ENCODE measurements at regions not wholly inside any gene's neighbourhood (a gene's known extent, or its start where the extent isn't known, plus 50 kb on each side); places are given as distances from the start of the nearest gene placed in this dataset.

DNA sequence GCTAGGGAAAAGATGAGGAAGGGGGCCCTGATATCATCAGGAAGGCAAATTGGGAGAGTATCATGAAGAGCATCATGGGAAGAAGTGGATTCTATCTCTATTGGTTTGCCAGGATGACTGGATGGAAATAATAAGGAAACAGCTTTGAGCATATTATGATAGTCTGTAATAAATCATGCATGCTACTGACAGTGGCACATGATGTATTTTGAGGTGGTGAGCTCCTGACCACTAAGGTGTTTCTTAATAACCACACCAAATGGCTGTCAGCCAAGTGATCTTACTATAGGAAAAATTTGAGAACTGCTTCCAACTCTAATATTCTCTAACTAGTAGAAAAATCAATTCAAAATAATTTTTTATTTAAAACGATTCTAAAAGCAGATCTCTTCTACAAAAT, 548.4 kb upstream of the JAG1 start:
- H3K36me3 Mint-ChIP-seq (ENCODE audit: low read depth), result no peaks in the 10 kb centered on the region
- H3K4me3 Mint-ChIP-seq (ENCODE audit: unreplicated experiment), result no peak overlapping the region
- no peak for DNase-seq (ENCODE audit: low spot score)
- H3K4me1 Mint-ChIP-seq (ENCODE audit: low read depth), result peaks cover 43% of the 10 kb centered on the region
- H3K27me3 Mint-ChIP-seq (ENCODE audit: low read depth), result no peaks in the 10 kb centered on the region
- TF ChIP-seq, protein P1, sequence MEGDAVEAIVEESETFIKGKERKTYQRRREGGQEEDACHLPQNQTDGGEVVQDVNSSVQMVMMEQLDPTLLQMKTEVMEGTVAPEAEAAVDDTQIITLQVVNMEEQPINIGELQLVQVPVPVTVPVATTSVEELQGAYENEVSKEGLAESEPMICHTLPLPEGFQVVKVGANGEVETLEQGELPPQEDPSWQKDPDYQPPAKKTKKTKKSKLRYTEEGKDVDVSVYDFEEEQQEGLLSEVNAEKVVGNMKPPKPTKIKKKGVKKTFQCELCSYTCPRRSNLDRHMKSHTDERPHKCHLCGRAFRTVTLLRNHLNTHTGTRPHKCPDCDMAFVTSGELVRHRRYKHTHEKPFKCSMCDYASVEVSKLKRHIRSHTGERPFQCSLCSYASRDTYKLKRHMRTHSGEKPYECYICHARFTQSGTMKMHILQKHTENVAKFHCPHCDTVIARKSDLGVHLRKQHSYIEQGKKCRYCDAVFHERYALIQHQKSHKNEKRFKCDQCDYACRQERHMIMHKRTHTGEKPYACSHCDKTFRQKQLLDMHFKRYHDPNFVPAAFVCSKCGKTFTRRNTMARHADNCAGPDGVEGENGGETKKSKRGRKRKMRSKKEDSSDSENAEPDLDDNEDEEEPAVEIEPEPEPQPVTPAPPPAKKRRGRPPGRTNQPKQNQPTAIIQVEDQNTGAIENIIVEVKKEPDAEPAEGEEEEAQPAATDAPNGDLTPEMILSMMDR (IDR thresholded peaks at IDR 0.05), result no peak
- H3K9me3 Mint-ChIP-seq (ENCODE audit: low read depth), result no peaks in the 10 kb centered on the region
- H3K27ac Mint-ChIP-seq (ENCODE audit: unreplicated experiment), result no peak overlapping the region

DNA sequence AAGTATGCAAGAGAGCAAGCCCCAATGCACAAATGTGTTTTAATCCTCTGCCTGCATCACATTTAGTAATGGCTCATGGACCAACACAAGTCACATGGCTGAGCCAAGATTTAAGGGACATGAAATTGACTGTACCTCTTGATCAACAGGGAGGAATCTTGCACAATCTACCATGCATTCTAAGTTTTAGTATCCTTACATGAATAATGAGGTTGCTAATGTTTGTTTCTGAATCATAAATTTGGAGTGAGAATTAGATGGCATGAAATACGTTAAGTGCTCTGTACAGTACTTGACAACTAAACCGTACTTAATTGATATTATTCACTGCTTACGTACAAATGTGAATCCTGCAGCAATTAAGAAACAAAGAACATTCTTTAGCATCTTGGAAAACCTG, 553.8 kb upstream of the JAG1 start:
- no peaks in the 10 kb centered on the region for H3K9me3 Mint-ChIP-seq (ENCODE audit: low read depth)
- no peak overlapping the region for H3K4me3 Mint-ChIP-seq (ENCODE audit: unreplicated experiment)
- H3K4me1 Mint-ChIP-seq (ENCODE audit: low read depth), result peaks cover 36% of the 10 kb centered on the region
- TF ChIP-seq, protein P1 (IDR thresholded peaks at IDR 0.05), result no peak
- no peak overlapping the region for H3K27ac Mint-ChIP-seq (ENCODE audit: unreplicated experiment)
- H3K36me3 Mint-ChIP-seq (ENCODE audit: low read depth), result no peaks in the 10 kb centered on the region
- H3K27me3 Mint-ChIP-seq (ENCODE audit: low read depth), result no peaks in the 10 kb centered on the region
- DNase-seq (ENCODE audit: low spot score), result no peak

DNA sequence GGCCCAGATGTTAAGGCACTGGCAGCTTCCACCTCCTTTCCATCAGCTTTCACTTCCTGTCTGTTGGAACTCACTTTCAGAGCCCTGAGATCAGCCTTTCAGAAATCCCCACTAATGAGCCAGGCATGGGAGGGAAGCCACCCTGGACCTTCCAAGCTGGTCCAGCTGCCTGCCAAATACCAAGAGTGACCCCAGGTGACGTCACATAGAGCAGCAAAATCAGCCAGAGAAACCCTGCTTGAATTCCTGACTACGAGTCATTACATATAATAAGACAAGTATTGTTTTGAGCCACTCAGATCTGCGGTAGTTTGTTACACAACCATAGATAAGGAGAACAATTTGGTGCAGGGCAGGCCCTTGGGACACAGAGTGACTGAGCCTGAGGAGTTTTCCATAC, 556.0 kb upstream of the JAG1 start:
- Mint-ChIP-seq H3K4me3 (ENCODE audit: unreplicated experiment) (no peak overlapping the region), H3K36me3 (ENCODE audit: low read depth) (no peaks in the 10 kb centered on the region), H3K9me3 (ENCODE audit: low read depth) (no peaks in the 10 kb centered on the region), H3K27ac (ENCODE audit: unreplicated experiment) (peak overlapping the region; percentile 88), H3K27me3 (ENCODE audit: low read depth) (no peaks in the 10 kb centered on the region), H3K4me1 (ENCODE audit: low read depth) (peaks cover 53% of the 10 kb centered on the region)
- no peak for DNase-seq (ENCODE audit: low spot score)
- TF ChIP-seq, protein P1 (IDR thresholded peaks at IDR 0.05), result no peak

DNA sequence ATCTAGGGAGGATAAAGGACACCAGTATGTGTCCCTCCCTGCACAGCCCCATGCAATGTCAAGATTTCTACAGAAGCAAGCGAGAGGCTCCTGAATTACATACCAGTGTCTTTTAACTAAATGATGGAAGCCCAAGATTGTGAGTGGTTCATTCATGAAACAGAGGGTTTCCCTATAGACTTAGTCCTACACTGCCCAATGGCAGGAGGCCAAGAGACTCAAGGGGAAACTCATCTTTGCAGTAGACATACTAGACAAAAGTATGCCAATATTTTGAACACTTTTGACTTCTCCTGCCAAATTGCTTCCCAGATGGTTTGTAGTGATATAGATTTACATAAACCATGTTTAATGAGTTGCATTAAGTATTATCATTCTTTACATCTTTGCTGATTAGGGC, 557.2 kb upstream of the JAG1 start:
- no peak overlapping the region for H3K4me3 Mint-ChIP-seq (ENCODE audit: unreplicated experiment)
- no peak for DNase-seq (ENCODE audit: low spot score)
- no peaks in the 10 kb centered on the region for H3K9me3 Mint-ChIP-seq (ENCODE audit: low read depth)
- H3K27ac Mint-ChIP-seq (ENCODE audit: unreplicated experiment), result no peak overlapping the region
- H3K4me1 Mint-ChIP-seq (ENCODE audit: low read depth), result peaks cover 65% of the 10 kb centered on the region
- H3K36me3 Mint-ChIP-seq (ENCODE audit: low read depth), result no peaks in the 10 kb centered on the region
- no peaks in the 10 kb centered on the region for H3K27me3 Mint-ChIP-seq (ENCODE audit: low read depth)
- TF ChIP-seq, protein P1 (IDR thresholded peaks at IDR 0.05), result no peak

DNA sequence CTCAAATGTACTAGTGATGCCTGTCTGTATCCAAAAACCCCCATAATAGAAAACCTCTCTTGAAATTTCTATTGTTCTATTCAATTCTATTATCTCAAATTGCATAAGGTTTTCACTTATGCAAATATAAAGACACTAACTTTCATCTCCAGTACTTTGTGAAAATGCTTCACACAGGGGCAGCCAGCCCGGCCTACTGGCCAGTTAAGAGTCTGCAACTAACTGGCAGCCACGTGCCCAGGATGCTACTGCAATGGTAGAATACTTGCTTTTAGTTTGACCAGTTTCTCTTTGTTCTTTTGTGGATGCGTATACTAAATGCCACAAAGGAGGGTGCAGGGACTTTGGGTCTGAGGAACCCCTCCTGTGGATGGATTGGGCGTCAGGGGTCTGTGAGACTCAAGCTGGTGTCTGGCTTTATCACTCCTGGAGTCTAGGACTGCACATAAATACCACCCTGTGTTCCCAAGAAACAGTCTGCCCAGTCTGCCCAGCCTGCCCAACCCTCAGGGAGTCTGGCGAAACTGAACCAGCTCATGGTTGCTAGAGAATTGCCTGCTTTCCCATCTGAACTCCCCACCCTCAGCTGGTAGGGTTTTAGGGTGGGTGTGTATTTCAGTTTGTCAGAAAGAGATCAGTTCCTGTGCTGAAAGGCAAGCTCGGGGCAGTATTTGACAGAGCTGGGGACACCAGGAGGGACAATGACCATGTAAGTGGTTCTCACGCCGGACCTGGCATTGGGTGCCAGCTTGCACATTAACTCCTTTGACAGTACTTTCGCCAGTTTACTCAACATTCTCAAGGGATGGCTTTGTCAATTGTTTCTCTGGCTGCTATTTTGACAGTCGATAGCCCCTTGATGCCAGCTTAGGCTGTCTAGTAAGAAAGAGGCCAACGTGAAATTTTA, 558.2 kb upstream of the JAG1 start:
- no peak overlapping the region for H3K27ac Mint-ChIP-seq (ENCODE audit: unreplicated experiment)
- no peak overlapping the region for H3K4me3 Mint-ChIP-seq (ENCODE audit: unreplicated experiment)
- H3K9me3 Mint-ChIP-seq (ENCODE audit: low read depth), result no peaks in the 10 kb centered on the region
- TF ChIP-seq, protein P1 (IDR thresholded peaks at IDR 0.05), result peak; percentile 54
- no peak for DNase-seq (ENCODE audit: low spot score)
- H3K36me3 Mint-ChIP-seq (ENCODE audit: low read depth), result no peaks in the 10 kb centered on the region
- peaks cover 62% of the 10 kb centered on the region for H3K4me1 Mint-ChIP-seq (ENCODE audit: low read depth)
- no peaks in the 10 kb centered on the region for H3K27me3 Mint-ChIP-seq (ENCODE audit: low read depth)
